ENCODE measurements at regions not wholly inside any gene's neighbourhood (a gene's known extent, or its start where the extent isn't known, plus 50 kb on each side); places are given as distances from the start of the nearest gene placed in this dataset.

DNA sequence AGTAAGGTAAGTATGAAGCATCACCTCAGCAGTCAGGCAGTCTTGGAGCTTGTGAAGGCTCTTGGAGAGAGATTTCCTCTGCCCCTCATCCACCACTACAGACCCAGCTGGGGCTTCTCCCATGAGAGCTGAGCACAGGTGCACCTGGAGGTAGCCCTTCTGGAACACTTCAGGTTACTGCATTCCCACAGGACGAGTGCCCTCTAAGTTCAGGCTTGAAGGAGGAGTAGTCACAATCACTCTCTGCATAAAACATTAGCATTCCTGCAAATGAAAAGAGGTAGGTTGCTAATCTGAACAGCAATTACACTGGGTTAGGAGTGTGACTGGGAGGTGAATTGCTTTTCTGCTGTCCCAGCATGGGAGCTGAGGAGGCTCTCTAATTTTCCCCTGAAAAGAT, 308.8 kb downstream of the TEX13C start:
- no TSS peak for BruUV-seq (replicated peaks)
- ATAC-seq, result no peak

DNA sequence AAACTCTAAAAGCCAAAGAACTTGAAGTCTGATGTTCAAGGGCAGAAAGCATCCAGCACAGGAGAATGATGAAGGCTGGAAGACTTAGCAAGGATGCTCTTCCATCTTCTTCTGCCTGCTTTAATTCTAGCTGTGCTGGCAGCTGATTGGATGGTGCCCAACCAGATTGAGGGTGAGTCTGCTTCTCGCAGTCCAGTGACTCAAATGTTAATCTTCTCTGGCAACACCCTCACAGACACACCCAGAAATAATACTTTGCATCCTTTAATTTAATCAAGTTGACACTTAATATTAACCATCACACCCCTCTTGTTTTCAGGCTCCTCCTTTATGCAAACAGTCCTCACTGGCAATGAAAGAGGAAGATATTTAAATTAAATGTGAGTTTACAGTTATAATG, 321.7 kb downstream of the TEX13C start:
- CTCF ChIA-PET, result no interaction called here
- no peak overlapping the region for H3K4me2 ChIP-seq (ENCODE audit: low read length)

More for the DNA sequence above, 308.8 kb downstream of the TEX13C start:
- no peaks in the 10 kb centered on the region for H3K4me1 ChIP-seq (ENCODE audit: insufficient read depth, low read length)
- no peaks in the 10 kb centered on the region for H3K79me2 ChIP-seq (ENCODE audit: low read length)
- TF ChIP-seq EZH2phosphoT487 (IDR thresholded peaks at IDR 0.05; ENCODE audit: borderline replicate concordance, low read length), result no peak
- TF ChIP-seq EZH2 (IDR thresholded peaks at IDR 0.05; ENCODE audit: low read length, unreplicated experiment), result no peak
- TF ChIP-seq, protein P1, sequence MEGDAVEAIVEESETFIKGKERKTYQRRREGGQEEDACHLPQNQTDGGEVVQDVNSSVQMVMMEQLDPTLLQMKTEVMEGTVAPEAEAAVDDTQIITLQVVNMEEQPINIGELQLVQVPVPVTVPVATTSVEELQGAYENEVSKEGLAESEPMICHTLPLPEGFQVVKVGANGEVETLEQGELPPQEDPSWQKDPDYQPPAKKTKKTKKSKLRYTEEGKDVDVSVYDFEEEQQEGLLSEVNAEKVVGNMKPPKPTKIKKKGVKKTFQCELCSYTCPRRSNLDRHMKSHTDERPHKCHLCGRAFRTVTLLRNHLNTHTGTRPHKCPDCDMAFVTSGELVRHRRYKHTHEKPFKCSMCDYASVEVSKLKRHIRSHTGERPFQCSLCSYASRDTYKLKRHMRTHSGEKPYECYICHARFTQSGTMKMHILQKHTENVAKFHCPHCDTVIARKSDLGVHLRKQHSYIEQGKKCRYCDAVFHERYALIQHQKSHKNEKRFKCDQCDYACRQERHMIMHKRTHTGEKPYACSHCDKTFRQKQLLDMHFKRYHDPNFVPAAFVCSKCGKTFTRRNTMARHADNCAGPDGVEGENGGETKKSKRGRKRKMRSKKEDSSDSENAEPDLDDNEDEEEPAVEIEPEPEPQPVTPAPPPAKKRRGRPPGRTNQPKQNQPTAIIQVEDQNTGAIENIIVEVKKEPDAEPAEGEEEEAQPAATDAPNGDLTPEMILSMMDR (conservative IDR thresholded peaks at IDR 0.05; ENCODE audit: low read depth, low read length), result no peak
- no peak overlapping the region for H3K9ac ChIP-seq (ENCODE audit: low read length)
- H3K27me3 ChIP-seq (ENCODE audit: low read length), result no peaks in the 10 kb centered on the region
- no peaks in the 10 kb centered on the region for H3K36me3 ChIP-seq (ENCODE audit: low read depth, low read length)
- H3K4me2 ChIP-seq (ENCODE audit: low read length), result no peak overlapping the region
- no peak for DNase-seq
- H3K27ac ChIP-seq (ENCODE audit: low read length), result no peak overlapping the region
- intact Hi-C loops (cut with micrococcal nuclease), result no loop called here
- H3K9me3 ChIP-seq (ENCODE audit: low read length), result no peaks in the 10 kb centered on the region
- no peak overlapping the region for H2AFZ ChIP-seq (ENCODE audit: low read length)
- no peaks in the 10 kb centered on the region for H4K20me1 ChIP-seq (ENCODE audit: low read length)
- no peaks in the 10 kb centered on the region for H3F3A ChIP-seq (ENCODE audit: low read length, unreplicated experiment)
- no peaks in the 10 kb centered on the region for H3K9me2 ChIP-seq (replicated peaks; ENCODE audit: low read length)
- CTCF ChIA-PET, result no interaction called here
- no peak overlapping the region for H3K4me3 ChIP-seq (ENCODE audit: low read length)
- POLR2A ChIA-PET (ENCODE audit: unreplicated experiment), result no interaction called here

DNA sequence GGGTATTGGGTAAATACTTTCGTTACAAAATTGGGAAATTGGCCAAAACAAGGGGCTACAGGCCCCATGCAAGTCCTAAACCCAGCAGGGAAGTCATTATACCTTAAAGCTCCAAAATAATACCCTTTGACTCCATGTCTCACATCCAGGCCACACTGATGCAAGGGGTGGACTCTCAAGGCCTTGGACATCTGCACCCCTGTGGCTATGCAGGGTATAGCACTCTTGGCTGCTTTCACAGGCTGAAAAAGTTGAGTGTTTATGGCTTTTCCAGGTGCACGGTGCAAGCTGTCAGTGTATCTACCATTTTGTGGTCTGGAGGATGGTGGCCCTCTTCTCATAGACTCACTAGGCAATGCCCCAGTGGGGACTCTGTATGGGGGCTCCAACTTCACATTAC, 326.5 kb downstream of the TEX13C start:
- Histone ChIP-seq H3K9ac (ENCODE audit: low read length) (no peak overlapping the region), H3K79me2 (ENCODE audit: low read length) (no peaks in the 10 kb centered on the region), H4K20me1 (ENCODE audit: low read length) (no peaks in the 10 kb centered on the region), H3K4me2 (ENCODE audit: low read length) (no peak overlapping the region), H3K9me3 (ENCODE audit: low read length) (no peaks in the 10 kb centered on the region), H3K27ac (ENCODE audit: low read length) (no peak overlapping the region), H3K4me3 (ENCODE audit: low read length) (no peak overlapping the region), H2AFZ (ENCODE audit: low read length) (no peak overlapping the region), H3K27me3 (ENCODE audit: low read length) (no peaks in the 10 kb centered on the region), H3K36me3 (ENCODE audit: low read depth, low read length) (no peaks in the 10 kb centered on the region), H3K9me2 (replicated peaks; ENCODE audit: low read length) (no peaks in the 10 kb centered on the region), H3K4me1 (ENCODE audit: insufficient read depth, low read length) (no peaks in the 10 kb centered on the region), H3F3A (ENCODE audit: low read length, unreplicated experiment) (no peaks in the 10 kb centered on the region)
- TF ChIP-seq EZH2phosphoT487 (IDR thresholded peaks at IDR 0.05; ENCODE audit: borderline replicate concordance, low read length) (no peak), EZH2 (IDR thresholded peaks at IDR 0.05; ENCODE audit: low read length, unreplicated experiment) (no peak)
- TF ChIP-seq, protein P1 (conservative IDR thresholded peaks at IDR 0.05; ENCODE audit: low read depth, low read length), result 0 out of 2 replicates have a peak, but pooled peaks have one; percentile 23
- ChIA-PET POLR2A (ENCODE audit: unreplicated experiment) (no interaction called here), CTCF (no interaction called here)
- ATAC-seq (no peak), DNase-seq (peak; percentile 1)
- intact Hi-C loops (cut with micrococcal nuclease), result no loop called here
- BruUV-seq (replicated peaks), result no TSS peak

More for the DNA sequence above, 321.7 kb downstream of the TEX13C start:
- H3K27me3 ChIP-seq (ENCODE audit: low read length), result no peaks in the 10 kb centered on the region
- intact Hi-C loops (cut with micrococcal nuclease), result no loop called here
- H2AFZ ChIP-seq (ENCODE audit: low read length), result no peak overlapping the region
- no peak overlapping the region for H3K9ac ChIP-seq (ENCODE audit: low read length)
- ATAC-seq, result no peak
- H3F3A ChIP-seq (ENCODE audit: low read length, unreplicated experiment), result no peaks in the 10 kb centered on the region
- no peaks in the 10 kb centered on the region for H3K9me3 ChIP-seq (ENCODE audit: low read length)
- no peaks in the 10 kb centered on the region for H3K9me2 ChIP-seq (replicated peaks; ENCODE audit: low read length)
- H3K79me2 ChIP-seq (ENCODE audit: low read length), result no peaks in the 10 kb centered on the region
- BruUV-seq (replicated peaks), result no TSS peak
- no peak overlapping the region for H3K27ac ChIP-seq (ENCODE audit: low read length)
- no peak for DNase-seq
- POLR2A ChIA-PET (ENCODE audit: unreplicated experiment), result no interaction called here
- no peak overlapping the region for H3K4me3 ChIP-seq (ENCODE audit: low read length)
- no peaks in the 10 kb centered on the region for H3K4me1 ChIP-seq (ENCODE audit: insufficient read depth, low read length)
- no peaks in the 10 kb centered on the region for H3K36me3 ChIP-seq (ENCODE audit: low read depth, low read length)
- TF ChIP-seq EZH2 (IDR thresholded peaks at IDR 0.05; ENCODE audit: low read length, unreplicated experiment), result no peak
- no peak for TF ChIP-seq EZH2phosphoT487 (IDR thresholded peaks at IDR 0.05; ENCODE audit: borderline replicate concordance, low read length)
- TF ChIP-seq, protein P1 (conservative IDR thresholded peaks at IDR 0.05; ENCODE audit: low read depth, low read length), result no peak
- H4K20me1 ChIP-seq (ENCODE audit: low read length), result no peaks in the 10 kb centered on the region
